Heart left ventricle (tissue), 16 donors: ENCODE measurements at regions not wholly inside any gene's neighbourhood (a gene's known extent, or its start where the extent isn't known, plus 50 kb on each side); places are given as distances from the start of the nearest gene placed in this dataset.

ENCODE experiments used
- ATAC-seq, 4 donors: fragments of 200-7000 bp; cut with Tn5 transposase; one replicate each; pipeline ENCODE4 v1.9.1; 2020 to 2022; ENCODE audit warnings: moderate library complexity in 4 of 4, mild to moderate bottlenecking in 3 of 4, moderate number of reproducible peaks in 1 of 4
- DNase-seq, 5 donors: peaks; one replicate each; pipeline ENCODE4 v3.0.0-alpha.2; 2020
- H3K27ac ChIP-seq, 12 donors: fragments of 200-600 bp; sonication (generic) in 4 of 12; one replicate each; pipeline versions ENCODE4 v1.5.0 to v1.8.0; 2016 to 2022; ENCODE audit warnings: mild to moderate bottlenecking in 2 of 12
- H3K27me3 ChIP-seq, 9 donors: fragments of 200-600 bp; sonication (generic) in 2 of 9; one replicate each; pipeline versions ENCODE4 v1.5.1 to v1.8.0; 2016 to 2022; ENCODE audit warnings: mild to moderate bottlenecking in 3 of 9
- H3K36me3 ChIP-seq, 9 donors: fragments of 200-600 bp; sonication (generic) in 2 of 9; one replicate each; pipeline versions ENCODE4 v1.5.0 to v1.8.0; 2018 to 2022; ENCODE audit warnings: mild to moderate bottlenecking in 2 of 9
- H3K4me1 ChIP-seq, 12 donors: fragments of 200-600 bp; sonication (generic) in 4 of 12; one replicate each; pipeline versions ENCODE4 v1.5.0 to v1.8.0; 2016 to 2022; ENCODE audit warnings: mild to moderate bottlenecking in 3 of 12
- H3K4me3 ChIP-seq, 12 donors: fragments of 200-600 bp; sonication (generic) in 4 of 12; one replicate each; pipeline versions ENCODE4 v1.5.0 to v1.8.0; 2017 to 2022; ENCODE audit warnings: mild to moderate bottlenecking in 9 of 12, moderate library complexity in 4 of 12
- H3K9me3 ChIP-seq, 12 donors: fragments of 200-600 bp; sonication (generic) in 4 of 12; one replicate each; pipeline versions ENCODE4 v1.5.0 to v1.8.0; 2016 to 2022; ENCODE audit warnings: mild to moderate bottlenecking in 1 of 12
- CTCF ChIP-seq, 12 donors: fragments of 200-600 bp; sonication (generic) in 4 of 12; IDR thresholded peaks; one replicate each; pipeline versions ENCODE4 v1.5.0 to v1.8.0; 2018 to 2022; ENCODE audit warnings: antibody characterized with exemption in 12 of 12, mild to moderate bottlenecking in 5 of 12
- POLR2A ChIP-seq, 2 donors: fragments of 450-650 bp; IDR thresholded peaks; one replicate each; pipeline ENCODE4 v1.6.1; 2017; ENCODE audit warnings: antibody characterized with exemption in 2 of 2, mild to moderate bottlenecking in 2 of 2, moderate library complexity in 2 of 2
- WGBS, 4 donors: extraction: QIAGEN DNeasy Blood & Tissue Kit in 2 of 4; methylation state at CpG; one replicate each; pipeline versions ENCODE4 v1.1.5 to v1.1.7; 2013 to 2018; 5-methylcytosine and 5-hydroxymethylcytosine counted together
- intact Hi-C, 10 donors: fragments of 100-400 bp; cut with DNase I; formaldehyde crosslinking; loops; one replicate each; pipeline versions ENCODE4 v1.11.1 to v1.14.2; 2022
- donor health status: ischemic (EF 13 %, LVEDD 7.1; RV severe dilation, severe dysfunction).
- donor health status: healthy with polysubstance abuse.
- donor health status: DM: no; HTN: yes; CAD: no.
- donor health status: DM: no; HTN: no; CAD: no.
- donor health status: ischemic (EF 25% LVEDD 6.9; RV normal size, moderate dysfunction).
- donor health status: ischemic (EF 25% LVEDD 5.7; RV mildly dilated, moderate dysfunction).
- donor health status: healthy.
- donor health status: DM: yes; HTN: yes; CAD: no.
- donor health status: ischemic (EF 35%, LVEDD 5.7; RV mildly dilated, moderate dysfunction).
- donor health status: nonischemic (EF 11% LVEDD 7.7; RV severe dilation, severe dysfunction).
- donor health status: DM: yes; HTN: yes; CAD: no.
- donor health status: PGD.
- donor health status: ischemic (EF 29% LVEDD 5.4; RV normal size, mild dysfunction).
- donor health status: nonischemic (EF 23%, LVEDD 6.1; RV moderate dilation, normal function).

- Histone ChIP-seq H3K27me3 (no peaks in the 10 kb centered on the region), H3K36me3 (no peaks in the 10 kb centered on the region), H3K4me1 (no peaks in the 10 kb centered on the region), H3K4me3 (no peak overlapping the region), H3K9me3 (no peaks in the 10 kb centered on the region), H3K27ac (no peak overlapping the region)
- intact Hi-C loops = no loop called here
- 0 to 87% (median 53%) methylated on average over 1 of the region's 1 CpG for WGBS, 4 donors
- TF ChIP-seq POLR2A (IDR thresholded peaks at IDR 0.05) (no peak), CTCF (IDR thresholded peaks at IDR 0.05) (no peak)
- DNase-seq (no peak), ATAC-seq (no peak)
These were observed 166.3 kb downstream of the YIPF5 start for GRCh38 chr5:144004146-144004545.

GRCh38 chr5:144004751-144005150 is 165.7 kb downstream of the YIPF5 start:
- Histone ChIP-seq H3K4me3 (no peak overlapping the region), H3K27ac (no peak overlapping the region), H3K36me3 (no peaks in the 10 kb centered on the region), H3K4me1 (no peaks in the 10 kb centered on the region), H3K9me3 (no peaks in the 10 kb centered on the region), H3K27me3 (no peaks in the 10 kb centered on the region)
- intact Hi-C loops = no loop called here
- 94 to 98% (median 96%) methylated on average over 1 of the region's 1 CpG for WGBS, 4 donors
- no peak for ATAC-seq
- TF ChIP-seq POLR2A (IDR thresholded peaks at IDR 0.05) = no peak
- no peak for TF ChIP-seq CTCF (IDR thresholded peaks at IDR 0.05)
- no peak for DNase-seq

- H3K4me3 ChIP-seq = no peak overlapping the region
- H3K9me3 ChIP-seq = peaks cover 0 to 7% (median 0%) of the 10 kb centered on the region in 12 donors
- H3K27me3 ChIP-seq = no peaks in the 10 kb centered on the region
- H3K27ac ChIP-seq = no peak overlapping the region
- peaks cover 0 to under 1% (median 0%) of the 10 kb centered on the region in 12 donors for H3K4me1 ChIP-seq
- DNase-seq = no peak
- no peak for ATAC-seq
- H3K36me3 ChIP-seq = no peaks in the 10 kb centered on the region
- intact Hi-C loops = no loop called here
- no peak for TF ChIP-seq CTCF (IDR thresholded peaks at IDR 0.05)
- TF ChIP-seq POLR2A (IDR thresholded peaks at IDR 0.05) = no peak
These were observed 161.3 kb downstream of the YIPF5 start for GRCh38 chr5:144009116-144009515.

GRCh38 chr5:144011388-144011787 is 159.1 kb downstream of the YIPF5 start:
- no peak overlapping the region for H3K4me3 ChIP-seq
- peaks cover 0 to 7% (median 0%) of the 10 kb centered on the region in 12 donors for H3K9me3 ChIP-seq
- intact Hi-C loops = no loop called here
- no peak for TF ChIP-seq CTCF (IDR thresholded peaks at IDR 0.05)
- no peak for TF ChIP-seq POLR2A (IDR thresholded peaks at IDR 0.05)
- no peak for DNase-seq
- H3K4me1 ChIP-seq = peaks cover 0 to 4% (median 0%) of the 10 kb centered on the region in 12 donors
- H3K27me3 ChIP-seq = no peaks in the 10 kb centered on the region
- H3K27ac ChIP-seq = no peak overlapping the region
- H3K36me3 ChIP-seq = no peaks in the 10 kb centered on the region
- no peak for ATAC-seq
